Large intestine (tissue), 3 donors: ENCODE measurements at regions not wholly inside any gene's neighbourhood (a gene's known extent, or its start where the extent isn't known, plus 50 kb on each side); places are given as distances from the start of the nearest gene placed in this dataset.

ENCODE experiments used
- DNase-seq, 2 donors: peaks; one replicate each; pipeline versions ENCODE4 v3.0.0 to v3.0.0-alpha.2; 2013
- H3K27ac ChIP-seq: one replicate; pipeline ENCODE4 v1.5.1; 2013; ENCODE audit warnings: low read length
- H3K27me3 ChIP-seq: 2 replicates; pipeline ENCODE4 v1.6.1; 2013; ENCODE audit warnings: low read length; ENCODE audit not compliant: control insufficient read depth, insufficient read depth
- H3K36me3 ChIP-seq: 2 replicates; pipeline ENCODE4 v1.6.1; 2013; ENCODE audit warnings: low read length; ENCODE audit not compliant: control insufficient read depth, insufficient read depth
- H3K4me1 ChIP-seq: one replicate; pipeline ENCODE4 v1.6.1; 2013; ENCODE audit warnings: low read length; ENCODE audit not compliant: control insufficient read depth, insufficient read depth
- H3K4me3 ChIP-seq: one replicate; pipeline ENCODE4 v1.5.1; 2013; ENCODE audit warnings: low read length
- H3K9me3 ChIP-seq: one replicate; pipeline ENCODE4 v1.6.1; 2013; ENCODE audit warnings: mild to moderate bottlenecking, low read depth, low read length, moderate library complexity; ENCODE audit not compliant: control insufficient read depth
- WGBS: methylation state at CpG from one replicate; pipeline ENCODE4 v1.1.5; 2013; ENCODE audit warnings: low lambda C conversion rate; ENCODE audit not compliant: insufficient coverage; 5-methylcytosine and 5-hydroxymethylcytosine counted together

- H3K9me3 ChIP-seq: no peaks in the 10 kb centered on the region
- no peak for DNase-seq
- WGBS: no CpG with 5 or more reads among the region's 5 CpGs
- no peaks in the 10 kb centered on the region for H3K4me1 ChIP-seq
- H3K36me3 ChIP-seq: no peaks in the 10 kb centered on the region
- H3K4me3 ChIP-seq: no peak overlapping the region
- no peak overlapping the region for H3K27ac ChIP-seq
- no peaks in the 10 kb centered on the region for H3K27me3 ChIP-seq
Observed at GRCh38 chrX:109858602-109859341, 125.7 kb upstream of the ACSL4 start.

- no CpG with 5 or more reads among the region's 2 CpGs for WGBS
- Histone ChIP-seq H3K4me3 (no peak overlapping the region), H3K4me1 (no peaks in the 10 kb centered on the region), H3K27ac (no peak overlapping the region), H3K9me3 (no peaks in the 10 kb centered on the region), H3K27me3 (no peaks in the 10 kb centered on the region), H3K36me3 (no peaks in the 10 kb centered on the region)
- DNase-seq: no peak
Observed at GRCh38 chrX:109859651-109860050, 126.6 kb upstream of the ACSL4 start.

GRCh38 chrX:109862433-109862832, 129.4 kb upstream of the ACSL4 start:
- no peaks in the 10 kb centered on the region for H3K36me3 ChIP-seq
- H3K4me3 ChIP-seq: no peak overlapping the region
- H3K9me3 ChIP-seq: no peaks in the 10 kb centered on the region
- no peak overlapping the region for H3K27ac ChIP-seq
- H3K4me1 ChIP-seq: no peaks in the 10 kb centered on the region
- H3K27me3 ChIP-seq: no peaks in the 10 kb centered on the region
- WGBS: no CpG with 5 or more reads among the region's 2 CpGs
- DNase-seq: no peak

GRCh38 chrX:109863811-109864210, 130.8 kb upstream of the ACSL4 start:
- H3K4me1 ChIP-seq: no peaks in the 10 kb centered on the region
- no peak overlapping the region for H3K27ac ChIP-seq
- H3K9me3 ChIP-seq: no peaks in the 10 kb centered on the region
- H3K27me3 ChIP-seq: no peaks in the 10 kb centered on the region
- H3K4me3 ChIP-seq: no peak overlapping the region
- DNase-seq: no peak
- no peaks in the 10 kb centered on the region for H3K36me3 ChIP-seq

GRCh38 chrX:109871121-109871888, 131.6 kb upstream of the TMEM164 start:
- WGBS: no CpG with 5 or more reads among the region's 4 CpGs
- H3K27ac ChIP-seq: no peak overlapping the region
- no peaks in the 10 kb centered on the region for H3K27me3 ChIP-seq
- H3K4me3 ChIP-seq: no peak overlapping the region
- DNase-seq: no peak
- H3K36me3 ChIP-seq: no peaks in the 10 kb centered on the region
- no peaks in the 10 kb centered on the region for H3K9me3 ChIP-seq
- H3K4me1 ChIP-seq: no peaks in the 10 kb centered on the region

- Histone ChIP-seq H3K27me3 (no peaks in the 10 kb centered on the region), H3K4me3 (no peak overlapping the region), H3K4me1 (no peaks in the 10 kb centered on the region), H3K27ac (no peak overlapping the region), H3K9me3 (no peaks in the 10 kb centered on the region), H3K36me3 (no peaks in the 10 kb centered on the region)
- no peak for DNase-seq
- no CpG with 5 or more reads among the region's 4 CpGs for WGBS
Observed at GRCh38 chrX:109872021-109872732, 130.7 kb upstream of the TMEM164 start.

DNA sequence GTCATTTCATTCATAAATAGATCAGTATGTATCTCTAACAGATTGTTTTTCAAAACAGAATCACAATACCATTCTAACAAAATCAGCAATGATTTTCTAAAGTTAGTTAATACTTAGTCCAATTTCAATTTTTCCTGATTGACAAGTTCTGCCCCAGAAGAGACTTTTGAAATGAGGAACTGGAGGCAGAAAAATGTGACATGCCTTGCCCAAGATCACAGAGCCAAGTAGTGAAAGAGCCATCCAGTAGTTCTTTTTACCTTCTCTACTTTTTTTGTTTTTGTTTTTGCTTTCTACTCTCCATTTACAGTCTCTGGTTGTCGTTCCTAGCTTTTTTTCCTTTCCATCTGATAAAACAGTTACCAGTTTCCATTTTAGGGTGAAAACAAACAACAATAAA, 129.3 kb upstream of the TMEM164 start:
- Histone ChIP-seq H3K9me3 (no peaks in the 10 kb centered on the region), H3K36me3 (no peaks in the 10 kb centered on the region)
- 67% methylated on average over 1 of the region's 1 CpG for WGBS

GRCh38 chrX:109873983-109874382, 128.9 kb upstream of the TMEM164 start:
- no peak for DNase-seq
- WGBS: no CpG with 5 or more reads among the region's 6 CpGs

More for the DNA sequence above, 129.3 kb upstream of the TMEM164 start:
- no peaks in the 10 kb centered on the region for H3K4me1 ChIP-seq
- DNase-seq: no peak
- no peak overlapping the region for H3K27ac ChIP-seq
- no peak overlapping the region for H3K4me3 ChIP-seq
- H3K27me3 ChIP-seq: no peaks in the 10 kb centered on the region

GRCh38 chrX:109874548-109874947, 128.4 kb upstream of the TMEM164 start:
- Histone ChIP-seq H3K27ac (no peak overlapping the region), H3K9me3 (no peaks in the 10 kb centered on the region), H3K4me1 (no peaks in the 10 kb centered on the region), H3K4me3 (no peak overlapping the region), H3K36me3 (no peaks in the 10 kb centered on the region), H3K27me3 (no peaks in the 10 kb centered on the region)
- WGBS: no CpG with 5 or more reads among the region's 2 CpGs
- DNase-seq: no peak

More at GRCh38 chrX:109873983-109874382, 128.9 kb upstream of the TMEM164 start:
- H3K4me3 ChIP-seq: no peak overlapping the region
- no peaks in the 10 kb centered on the region for H3K9me3 ChIP-seq
- H3K27me3 ChIP-seq: no peaks in the 10 kb centered on the region
- H3K36me3 ChIP-seq: no peaks in the 10 kb centered on the region
- H3K4me1 ChIP-seq: no peaks in the 10 kb centered on the region
- H3K27ac ChIP-seq: no peak overlapping the region

DNA sequence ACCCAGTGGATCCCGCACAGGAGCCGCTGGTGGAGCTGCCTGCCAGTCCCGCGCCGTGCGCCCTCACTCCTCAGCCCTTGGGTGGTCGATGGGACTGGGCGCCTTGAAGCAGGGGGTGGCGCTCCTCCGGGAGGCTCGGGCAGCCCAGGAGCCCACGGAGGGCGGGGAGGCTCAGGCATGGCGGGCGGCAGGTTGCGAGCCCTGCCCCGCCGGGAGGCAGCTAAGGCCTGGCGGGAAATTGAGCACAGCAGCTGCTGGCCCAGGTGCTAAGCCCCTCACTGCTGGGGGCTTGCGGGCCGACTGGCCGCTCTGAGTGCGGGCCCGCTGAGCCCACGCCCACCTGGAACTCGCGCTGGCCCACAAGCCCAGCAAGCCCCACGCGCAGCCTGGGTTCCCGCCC, 127.1 kb upstream of the TMEM164 start:
- Histone ChIP-seq H3K36me3 (no peaks in the 10 kb centered on the region), H3K4me3 (no peak overlapping the region), H3K4me1 (peaks cover 5% of the 10 kb centered on the region), H3K27me3 (no peaks in the 10 kb centered on the region), H3K27ac (no peak overlapping the region), H3K9me3 (no peaks in the 10 kb centered on the region)
- DNase-seq: no peak
- WGBS: no CpG with 5 or more reads among the region's 30 CpGs
